ENCODE measurements at regions not wholly inside any gene's neighbourhood (a gene's known extent, or its start where the extent isn't known, plus 50 kb on each side); places are given as distances from the start of the nearest gene placed in this dataset.
"Not testable (repeated sequence)": the region's sequence is repeated elsewhere in the genome, so short reads cannot be mapped to it uniquely, and the experiment has no call there.

- Histone ChIP-seq H2AFZ (ENCODE audit: insufficient read depth, low read depth, low read length, poor library complexity, severe bottlenecking) (no peak overlapping the region), H3K4me2 (replicated peaks; ENCODE audit: low read depth, low read length, poor library complexity, severe bottlenecking) (no peak overlapping the region), H3K9ac (ENCODE audit: low read length) (no peak overlapping the region), H3K36me3 (replicated peaks in 1 of 2; ENCODE audit: control extremely low read depth in 1 of 2, control insufficient read depth in 1 of 2, extremely low read depth in 1 of 2, insufficient read depth in 2 of 2, low read length in 1 of 2) (peaks cover 0 to 8% of the 10 kb centered on the region in 2 experiments), H3K9me3 (ENCODE audit: control extremely low read depth in 1 of 3, control insufficient read depth in 2 of 3, insufficient read depth in 1 of 3, low read length in 2 of 3) (peaks cover 0 to under 1% (median 0%) of the 10 kb centered on the region in 3 donors), H3K27ac (ENCODE audit: low read length in 2 of 2) (no peak overlapping the region), H3K4me3 (ENCODE audit: control extremely low read depth in 1 of 5, extremely low read depth in 1 of 5, insufficient read depth in 1 of 5, low read depth in 2 of 5, low read length in 4 of 5) (no peak overlapping the region), H3K79me2 (ENCODE audit: control insufficient read depth, insufficient read depth, low read length) (peaks cover 14% of the 10 kb centered on the region), H3K4me1 (ENCODE audit: control insufficient read depth in 2 of 2, insufficient read depth in 2 of 2, low read length in 2 of 2) (peaks cover 16 to 17% of the 10 kb centered on the region in 2 donors), H4K20me1 (ENCODE audit: control insufficient read depth, insufficient read depth, low read length, poor library complexity, severe bottlenecking) (no peaks in the 10 kb centered on the region), H3K27me3 (replicated peaks in 1 of 4; ENCODE audit: control extremely low read depth in 1 of 4, control insufficient read depth in 3 of 4, insufficient read depth in 4 of 4, low read length in 3 of 4) (no peaks in the 10 kb centered on the region)
- CTCF ChIA-PET: no interaction called here
- intact Hi-C loops (cut with micrococcal nuclease): loop anchor here (10.0 kb wide), 1 partner anchor 1196 kb away; the partner anchor contains the start of gene ZNF184
- Mint-ChIP-seq H3K27ac (no peak overlapping the region), H3K4me1 (peaks cover 18% of the 10 kb centered on the region), H3K9me3 (ENCODE audit: insufficient read depth) (no peaks in the 10 kb centered on the region), H3K27me3 (no peaks in the 10 kb centered on the region), H3K4me3 (no peak overlapping the region)
- POLR2A ChIA-PET: no interaction called here
- no CpG with 5 or more reads among the region's 1 CpG for WGBS (ENCODE audit: insufficient coverage)
- DNase-seq: no peak
- no peak for ATAC-seq (ENCODE audit: low read depth)
- no peak for TF ChIP-seq EZH2 (IDR thresholded peaks at IDR 0.05; ENCODE audit: borderline replicate concordance, insufficient read depth, low read depth, low read length, poor library complexity, severe bottlenecking)
- TF ChIP-seq CTCF (IDR thresholded peaks at IDR 0.05): no peak
These were observed 86.5 kb upstream of the BTN3A2 start for GRCh38 chr6:26278536-26278935.

- ATAC-seq (ENCODE audit: low read depth): not testable (repeated sequence)
These were observed 85.6 kb upstream of the BTN3A2 start for GRCh38 chr6:26279371-26279770.

More at GRCh38 chr6:26279371-26279770, 85.6 kb upstream of the BTN3A2 start:
- CTCF ChIA-PET; H3K4me3 Mint-ChIP-seq; DNase-seq; H3K4me3 ChIP-seq (ENCODE audit: control extremely low read depth in 1 of 5, extremely low read depth in 1 of 5, insufficient read depth in 1 of 5, low read depth in 2 of 5, low read length in 4 of 5); H3K27ac ChIP-seq (ENCODE audit: low read length in 2 of 2); H2AFZ ChIP-seq (ENCODE audit: insufficient read depth, low read depth, low read length, poor library complexity, severe bottlenecking); H3K27me3 ChIP-seq (replicated peaks in 1 of 4; ENCODE audit: control extremely low read depth in 1 of 4, control insufficient read depth in 3 of 4, insufficient read depth in 4 of 4, low read length in 3 of 4); H3K27me3 Mint-ChIP-seq; H3K9ac ChIP-seq (ENCODE audit: low read length); H3K27ac Mint-ChIP-seq; H4K20me1 ChIP-seq (ENCODE audit: control insufficient read depth, insufficient read depth, low read length, poor library complexity, severe bottlenecking); H3K9me3 ChIP-seq (ENCODE audit: control extremely low read depth in 1 of 3, control insufficient read depth in 2 of 3, insufficient read depth in 1 of 3, low read length in 2 of 3); POLR2A ChIA-PET; H3K9me3 Mint-ChIP-seq (ENCODE audit: insufficient read depth); H3K36me3 ChIP-seq (replicated peaks in 1 of 2; ENCODE audit: control extremely low read depth in 1 of 2, control insufficient read depth in 1 of 2, extremely low read depth in 1 of 2, insufficient read depth in 2 of 2, low read length in 1 of 2); H3K4me2 ChIP-seq (replicated peaks; ENCODE audit: low read depth, low read length, poor library complexity, severe bottlenecking): not testable (repeated sequence)
- H3K4me1 Mint-ChIP-seq: peaks cover 24% of the 10 kb centered on the region
- Histone ChIP-seq H3K79me2 (ENCODE audit: control insufficient read depth, insufficient read depth, low read length) (peaks cover 21% of the 10 kb centered on the region), H3K4me1 (ENCODE audit: control insufficient read depth in 2 of 2, insufficient read depth in 2 of 2, low read length in 2 of 2) (peaks cover 19 to 20% of the 10 kb centered on the region in 2 donors)
- no CpG with 5 or more reads among the region's 5 CpGs for WGBS (ENCODE audit: insufficient coverage)
- intact Hi-C loops (cut with micrococcal nuclease): loop anchor here (10.0 kb wide), 1 partner anchor 1195 kb away; the partner anchor contains the start of gene ZNF184

Data from B cell (primary cell).